H9 (cell line): ENCODE measurements at regions not wholly inside any gene's neighbourhood (a gene's known extent, or its start where the extent isn't known, plus 50 kb on each side); places are given as distances from the start of the nearest gene placed in this dataset.

Experiments used
- DNase-seq: peaks from one replicate; pipeline ENCODE4 v3.0.0-alpha.2; 2017
- H2AFZ ChIP-seq: one replicate; pipeline ENCODE4 v1.6.1; 2013; ENCODE audit warnings: mild to moderate bottlenecking, low read length, control low read depth, moderate library complexity
- H2AK5ac ChIP-seq: 2 replicates; pipeline ENCODE4 v1.6.1; 2013; ENCODE audit warnings: low read length, control low read depth, mixed read lengths; ENCODE audit not compliant: insufficient read length
- H2BK120ac ChIP-seq: one replicate; pipeline ENCODE4 v1.6.1; 2013; ENCODE audit warnings: low read depth, mild to moderate bottlenecking, low read length, control low read depth, inconsistent platforms; ENCODE audit not compliant: poor library complexity, severe bottlenecking
- H2BK12ac ChIP-seq: 2 replicates; pipeline ENCODE4 v1.6.1; 2013; ENCODE audit warnings: low read length, control low read depth, mixed read lengths, low read depth; ENCODE audit not compliant: insufficient read length
- H2BK15ac ChIP-seq: 2 replicates; pipeline ENCODE4 v1.6.1; 2013; ENCODE audit warnings: low read depth, low read length, control low read depth
- H2BK20ac ChIP-seq: one replicate; pipeline ENCODE4 v1.6.1; 2013; ENCODE audit warnings: low read depth, mild to moderate bottlenecking, low read length, control low read depth, inconsistent platforms; ENCODE audit not compliant: poor library complexity, severe bottlenecking
- H2BK5ac ChIP-seq: 2 replicates; pipeline ENCODE4 v1.6.1; 2013; ENCODE audit warnings: low read length, control low read depth, mixed read lengths; ENCODE audit not compliant: insufficient read length
- H3K14ac ChIP-seq: 2 replicates; pipeline ENCODE4 v1.6.1; 2013; ENCODE audit warnings: low read length, control low read depth; ENCODE audit not compliant: insufficient read depth
- H3K18ac ChIP-seq: 2 replicates; pipeline ENCODE4 v1.6.1; 2013; ENCODE audit warnings: low read depth, mild to moderate bottlenecking, mixed read lengths, low read length, control low read depth; ENCODE audit not compliant: insufficient read length
- H3K23ac ChIP-seq: 2 replicates; pipeline ENCODE4 v1.6.1; 2013; ENCODE audit warnings: low read length, control low read depth, mixed read lengths, low read depth; ENCODE audit not compliant: insufficient read length
- H3K23me2 ChIP-seq: 2 replicates; pipeline ENCODE4 v1.6.1; 2013; ENCODE audit warnings: low read depth, mild to moderate bottlenecking, mixed read lengths, low read length, control low read depth; ENCODE audit not compliant: insufficient read length, poor library complexity, severe bottlenecking
- H3K27ac ChIP-seq: 2 replicates; pipeline ENCODE4 v1.5.1; 2013; ENCODE audit warnings: low read length, control low read depth, mixed read lengths, low read depth; ENCODE audit not compliant: insufficient read length
- H3K27me3 ChIP-seq: 2 replicates; pipeline ENCODE4 v1.6.1; 2013; ENCODE audit warnings: low read length, control low read depth, inconsistent platforms; ENCODE audit not compliant: insufficient read depth
- H3K4ac ChIP-seq: 2 replicates; pipeline ENCODE4 v1.6.1; 2013; ENCODE audit warnings: low read depth, mild to moderate bottlenecking, control low read depth, inconsistent platforms, low read length, moderate library complexity
- H3K4me1 ChIP-seq: 2 replicates; pipeline ENCODE4 v1.6.1; 2013; ENCODE audit warnings: low read length, control low read depth, inconsistent platforms; ENCODE audit not compliant: insufficient read depth
- H3K4me2 ChIP-seq: 2 replicates; pipeline ENCODE4 v1.6.1; 2013; ENCODE audit warnings: low read length, control low read depth, mixed read lengths; ENCODE audit not compliant: insufficient read length, insufficient read depth
- H3K56ac ChIP-seq: 2 replicates; pipeline ENCODE4 v1.6.1; 2013; ENCODE audit warnings: low read depth, mild to moderate bottlenecking, mixed read lengths, low read length, control low read depth; ENCODE audit not compliant: insufficient read length
- H3K79me1 ChIP-seq: 2 replicates; pipeline ENCODE4 v1.6.1; 2013; ENCODE audit warnings: low read depth, mild to moderate bottlenecking, moderate library complexity, low read length, control low read depth, inconsistent platforms; ENCODE audit not compliant: insufficient read depth, poor library complexity, severe bottlenecking
- H3K79me2 ChIP-seq: 2 replicates; pipeline ENCODE4 v1.6.1; 2013; ENCODE audit warnings: low read length, control low read depth, inconsistent platforms; ENCODE audit not compliant: insufficient read depth
- H3K9ac ChIP-seq: 2 replicates; pipeline ENCODE4 v1.6.1; 2013; ENCODE audit warnings: low read length, control low read depth, mixed read lengths; ENCODE audit not compliant: insufficient read length; ENCODE audit errors: extremely low read depth
- H3K9me3 ChIP-seq: one replicate; pipeline ENCODE4 v1.6.1; 2013; ENCODE audit warnings: low read depth, low read length, inconsistent platforms; ENCODE audit not compliant: control insufficient read depth
- H3T11ph ChIP-seq: one replicate; pipeline ENCODE4 v1.6.1; 2013; ENCODE audit warnings: mild to moderate bottlenecking, low read length, control low read depth, inconsistent platforms
- H4K20me1 ChIP-seq: one replicate; pipeline ENCODE4 v1.6.1; 2013; ENCODE audit not compliant: control insufficient read depth, insufficient read length, insufficient read depth
- H4K5ac ChIP-seq: 2 replicates; pipeline ENCODE4 v1.6.1; 2013; ENCODE audit warnings: low read depth, mild to moderate bottlenecking, mixed read lengths, low read length, control low read depth; ENCODE audit not compliant: insufficient read length
- H4K8ac ChIP-seq: replicated peaks from 2 replicates; pipeline ENCODE4 v1.6.1; 2013; ENCODE audit warnings: low read length, control low read depth, mixed read lengths, low read depth; ENCODE audit not compliant: insufficient read length
- H4K91ac ChIP-seq: 2 replicates; pipeline ENCODE4 v1.6.1; 2013; ENCODE audit warnings: low read depth, mild to moderate bottlenecking, moderate library complexity, mixed read lengths, low read length, control low read depth; ENCODE audit not compliant: insufficient read length
- H3K27ac Mint-ChIP-seq, 3 experiments: 2 replicates in 2 of 3; 3 replicates in 1 of 3; pipeline ENCODE4 v1.8.0; 2020 to 2021; ENCODE audit warnings: mixed read lengths in 3 of 3, mild to moderate bottlenecking in 1 of 3, moderate library complexity in 1 of 3
- H3K27me3 Mint-ChIP-seq: 2 replicates; pipeline ENCODE4 v1.8.0; 2021; ENCODE audit warnings: low read depth, mild to moderate bottlenecking, moderate library complexity, mixed read lengths
- H3K36me3 Mint-ChIP-seq, 3 experiments: 2 replicates in 2 of 3; 3 replicates in 1 of 3; pipeline ENCODE4 v1.8.0; 2020 to 2021; ENCODE audit warnings: low read depth in 3 of 3, mixed read lengths in 3 of 3; ENCODE audit not compliant: insufficient read depth in 1 of 3
- H3K4me1 Mint-ChIP-seq, 2 experiments: 2 replicates each; pipeline ENCODE4 v1.8.0; 2020; ENCODE audit warnings: mixed read lengths in 2 of 2
- H3K4me3 Mint-ChIP-seq, 2 experiments: 2 replicates in 1 of 2; 3 replicates in 1 of 2; pipeline ENCODE4 v1.8.0; 2020 to 2021; ENCODE audit warnings: mild to moderate bottlenecking in 2 of 2, mixed read lengths in 2 of 2, moderate library complexity in 1 of 2
- H3K9me3 Mint-ChIP-seq, 2 experiments: 2 replicates in 1 of 2; 3 replicates in 1 of 2; pipeline ENCODE4 v1.8.0; 2020; ENCODE audit warnings: mild to moderate bottlenecking in 2 of 2, mixed read lengths in 2 of 2, moderate library complexity in 1 of 2
- WGBS: extraction: QIAGEN DNeasy Blood & Tissue Kit; methylation state at CpG from one replicate; pipeline ENCODE4 v1.1.7; 2013; ENCODE audit warnings: missing lambda C conversion rate, low lambda C conversion rate, mixed read lengths; ENCODE audit not compliant: insufficient read length; ENCODE audit errors: extremely low coverage; 5-methylcytosine and 5-hydroxymethylcytosine counted together
- TF ChIP-seq, protein P1 (sequence below): fragments of 200-600 bp; sonication (generic); conservative IDR thresholded peaks from 3 replicates; pipeline ENCODE4 v1.8.0; 2021; ENCODE audit warnings: antibody characterized with exemption, mild to moderate bottlenecking

DNA sequence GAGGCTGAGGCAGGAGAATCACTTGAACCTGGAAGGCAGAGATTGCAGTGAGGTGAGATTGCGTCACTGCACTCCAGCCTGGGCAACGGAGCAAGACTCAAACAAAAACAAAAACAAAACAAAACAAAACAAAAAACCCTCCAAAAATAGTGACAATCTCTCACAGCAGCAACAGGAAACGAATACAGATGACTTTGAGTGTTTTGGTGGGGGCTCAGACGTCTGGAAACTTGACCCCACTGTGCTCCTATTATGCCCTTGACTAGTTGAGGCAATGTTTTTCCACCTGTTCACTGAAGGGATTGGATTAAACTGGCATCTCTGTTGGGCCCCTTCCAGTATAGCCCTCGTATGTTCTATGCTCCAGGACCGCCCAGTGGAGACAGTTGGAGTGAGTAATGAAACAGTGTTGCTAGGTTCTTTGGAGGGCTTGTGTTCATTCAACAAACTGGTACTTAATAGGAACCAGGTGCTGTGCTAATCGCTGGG is 167.0 kb downstream of the UTP18 start:
- Histone ChIP-seq H2BK5ac (no peak overlapping the region), H3K9me3 (peaks cover 4% of the 10 kb centered on the region), H2BK15ac (no peak overlapping the region), H3T11ph (no peak overlapping the region), H4K91ac (no peak overlapping the region), H3K23me2 (no peaks in the 10 kb centered on the region), H2BK120ac (no peak overlapping the region), H3K79me2 (no peaks in the 10 kb centered on the region), H3K18ac (no peak overlapping the region), H3K79me1 (no peaks in the 10 kb centered on the region), H3K4ac (no peak overlapping the region), H3K4me2 (no peak overlapping the region), H3K4me1 (no peaks in the 10 kb centered on the region; the same call in 1 of the 2 replicates), H2BK20ac (no peak overlapping the region), H3K27me3 (no peaks in the 10 kb centered on the region), H2AK5ac (no peak overlapping the region), H4K20me1 (no peaks in the 10 kb centered on the region), H3K23ac (no peak overlapping the region), H3K9ac (no peak overlapping the region), H3K14ac (no peak overlapping the region; the same call in 1 of the 2 replicates), H4K5ac (no peak overlapping the region), H4K8ac (no peak overlapping the region), H2BK12ac (no peak overlapping the region), H3K27ac (no peak overlapping the region), H3K56ac (no peak overlapping the region), H2AFZ (no peak overlapping the region)
- H3K9me3 Mint-ChIP-seq: peaks cover 13 to 16% of the 10 kb centered on the region in 2 experiments
- no peak for DNase-seq
- no peak overlapping the region for H3K27ac Mint-ChIP-seq
- peaks cover 0 to 20% (median 3%) of the 10 kb centered on the region in 3 experiments; a peak in 4 of 7 replicates for H3K36me3 Mint-ChIP-seq
- TF ChIP-seq, protein P1, sequence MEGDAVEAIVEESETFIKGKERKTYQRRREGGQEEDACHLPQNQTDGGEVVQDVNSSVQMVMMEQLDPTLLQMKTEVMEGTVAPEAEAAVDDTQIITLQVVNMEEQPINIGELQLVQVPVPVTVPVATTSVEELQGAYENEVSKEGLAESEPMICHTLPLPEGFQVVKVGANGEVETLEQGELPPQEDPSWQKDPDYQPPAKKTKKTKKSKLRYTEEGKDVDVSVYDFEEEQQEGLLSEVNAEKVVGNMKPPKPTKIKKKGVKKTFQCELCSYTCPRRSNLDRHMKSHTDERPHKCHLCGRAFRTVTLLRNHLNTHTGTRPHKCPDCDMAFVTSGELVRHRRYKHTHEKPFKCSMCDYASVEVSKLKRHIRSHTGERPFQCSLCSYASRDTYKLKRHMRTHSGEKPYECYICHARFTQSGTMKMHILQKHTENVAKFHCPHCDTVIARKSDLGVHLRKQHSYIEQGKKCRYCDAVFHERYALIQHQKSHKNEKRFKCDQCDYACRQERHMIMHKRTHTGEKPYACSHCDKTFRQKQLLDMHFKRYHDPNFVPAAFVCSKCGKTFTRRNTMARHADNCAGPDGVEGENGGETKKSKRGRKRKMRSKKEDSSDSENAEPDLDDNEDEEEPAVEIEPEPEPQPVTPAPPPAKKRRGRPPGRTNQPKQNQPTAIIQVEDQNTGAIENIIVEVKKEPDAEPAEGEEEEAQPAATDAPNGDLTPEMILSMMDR: no peak
- no CpG with 5 or more reads among the region's 7 CpGs for WGBS
- H3K4me1 Mint-ChIP-seq: peaks cover 5 to 6% of the 10 kb centered on the region in 2 experiments; a peak in 3 of 4 replicates
- no peak overlapping the region for H3K4me3 Mint-ChIP-seq
- peaks cover 2% of the 10 kb centered on the region; the same call in 1 of the 2 replicates for H3K27me3 Mint-ChIP-seq
